Hepatocyte (in vitro differentiated cells): ENCODE measurements at regions not wholly inside any gene's neighbourhood (a gene's known extent, or its start where the extent isn't known, plus 50 kb on each side); places are given as distances from the start of the nearest gene placed in this dataset.
A peak's percentile ranks its signal among the peaks of the same experiment; 100 is the strongest.
"Not testable (repeated sequence)": the region's sequence is repeated elsewhere in the genome, so short reads cannot be mapped to it uniquely, and the experiment has no call there.

ENCODE experiments used
- DNase-seq: peaks from one replicate; pipeline ENCODE4 v3.0.0-alpha.2; 2016; ENCODE audit warnings: low spot score
- H2AFZ ChIP-seq: fragments of 200-600 bp; sonication (generic); 2 replicates; pipeline ENCODE4 v1.6.0; 2016; ENCODE audit warnings: antibody characterized with exemption, mild to moderate bottlenecking
- H3K27ac ChIP-seq: fragments of 200-600 bp; sonication (generic); 2 replicates; pipeline ENCODE4 v1.5.1; 2016; ENCODE audit warnings: mild to moderate bottlenecking
- H3K27me3 ChIP-seq: fragments of 200-600 bp; sonication (generic); 2 replicates; pipeline ENCODE4 v1.6.1; 2016
- H3K36me3 ChIP-seq: fragments of 200-600 bp; sonication (generic); replicated peaks from 2 replicates; pipeline ENCODE4 v1.5.1; 2016; ENCODE audit warnings: low read depth; ENCODE audit not compliant: insufficient read depth
- H3K4me1 ChIP-seq: fragments of 200-600 bp; sonication (generic); 2 replicates; pipeline ENCODE4 v1.5.1; 2016; ENCODE audit warnings: mild to moderate bottlenecking, moderate library complexity; ENCODE audit not compliant: insufficient read depth
- H3K4me2 ChIP-seq: fragments of 200-600 bp; sonication (generic); 2 replicates; pipeline ENCODE4 v1.6.0; 2016
- H3K4me3 ChIP-seq: fragments of 200-600 bp; sonication (generic); 2 replicates; pipeline ENCODE4 v1.5.1; 2016; ENCODE audit warnings: mild to moderate bottlenecking
- H3K79me2 ChIP-seq: fragments of 200-600 bp; sonication (generic); 2 replicates; pipeline ENCODE4 v1.6.0; 2017; ENCODE audit warnings: mild to moderate bottlenecking
- H3K9me2 ChIP-seq: fragments of 200-600 bp; sonication (generic); replicated peaks from 2 replicates; pipeline ENCODE4 v1.6.0; 2017; ENCODE audit warnings: mild to moderate bottlenecking; ENCODE audit not compliant: insufficient read depth
- H3K9me3 ChIP-seq: fragments of 200-600 bp; sonication (generic); 2 replicates; pipeline ENCODE4 v1.5.1; 2016; ENCODE audit warnings: low read depth, mild to moderate bottlenecking
- H4K20me1 ChIP-seq: fragments of 200-600 bp; sonication (generic); 2 replicates; pipeline ENCODE4 v1.6.0; 2016; ENCODE audit warnings: mild to moderate bottlenecking; ENCODE audit not compliant: insufficient read depth, poor library complexity, severe bottlenecking
- CTCF ChIP-seq: fragments of 200-600 bp; sonication (generic); IDR thresholded peaks from 2 replicates; pipeline ENCODE4 v1.5.1; 2016; ENCODE audit warnings: antibody characterized with exemption, mild to moderate bottlenecking; ENCODE audit not compliant: poor library complexity
- EZH2 ChIP-seq: fragments of 200-600 bp; sonication (generic); IDR thresholded peaks from 2 replicates; pipeline ENCODE4 v1.6.1; 2016; ENCODE audit warnings: antibody characterized with exemption, mild to moderate bottlenecking, borderline replicate concordance
- EZH2phosphoT487 ChIP-seq: fragments of 200-600 bp; sonication (generic); IDR thresholded peaks from one replicate; pipeline ENCODE4 v1.6.1; 2018; ENCODE audit warnings: antibody characterized with exemption, mild to moderate bottlenecking, low read depth, moderate library complexity; ENCODE audit not compliant: unreplicated experiment, severe bottlenecking
- whole genome bisulfite sequencing: methylation state at CpG from one replicate; pipeline ENCODE4 v1.1.6; 2016; ENCODE audit warnings: low lambda C conversion rate; ENCODE audit errors: missing lambda C conversion rate; 5-methylcytosine and 5-hydroxymethylcytosine counted together

DNA sequence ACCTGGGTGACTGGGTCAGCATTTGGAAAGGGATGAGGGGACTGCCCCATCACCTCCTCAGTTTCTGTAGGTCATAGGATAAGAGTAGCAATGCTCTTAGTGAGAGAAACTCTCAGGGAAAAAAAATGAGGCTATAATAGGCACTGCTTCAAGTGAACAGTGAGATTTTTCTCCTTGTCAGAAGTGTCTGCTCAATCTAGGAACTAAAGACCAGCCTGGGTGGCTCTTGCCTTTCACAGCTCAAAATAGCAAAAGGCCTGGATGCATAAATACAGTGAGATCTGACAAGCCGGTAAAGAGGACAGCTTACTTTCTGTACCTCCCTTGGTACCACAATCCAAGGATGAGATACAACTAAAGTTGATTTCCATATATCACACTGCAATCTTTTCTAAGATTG, 205.6 kb upstream of the ANO5 start:
- Histone ChIP-seq H2AFZ (no peak overlapping the region), H3K4me3 (no peak overlapping the region), H3K27ac (no peak overlapping the region), H3K4me2 (no peak overlapping the region), H3K9me3 (no peaks in the 10 kb centered on the region), H3K9me2 (no peaks in the 10 kb centered on the region), H3K79me2 (no peaks in the 10 kb centered on the region), H3K36me3 (no peaks in the 10 kb centered on the region), H4K20me1 (no peaks in the 10 kb centered on the region), H3K27me3 (no peaks in the 10 kb centered on the region), H3K4me1 (no peaks in the 10 kb centered on the region)
- 90% methylated on average over 1 of the region's 1 CpG for WGBS
- DNase-seq, result no peak
- no peak for TF ChIP-seq CTCF
- TF ChIP-seq EZH2phosphoT487, result no peak
- no peak for TF ChIP-seq EZH2

- Histone ChIP-seq H3K4me2 (no peak overlapping the region), H3K27me3 (no peaks in the 10 kb centered on the region), H3K4me3 (no peak overlapping the region), H3K79me2 (no peaks in the 10 kb centered on the region), H4K20me1 (no peaks in the 10 kb centered on the region), H3K36me3 (no peaks in the 10 kb centered on the region), H3K9me3 (no peaks in the 10 kb centered on the region), H3K4me1 (no peaks in the 10 kb centered on the region), H3K9me2 (no peaks in the 10 kb centered on the region), H2AFZ (no peak overlapping the region), H3K27ac (no peak overlapping the region)
- DNase-seq, result peak; percentile 6
- TF ChIP-seq EZH2 (no peak), CTCF (peak; percentile 32), EZH2phosphoT487 (no peak)
- 63% methylated on average over 1 of the region's 1 CpG for WGBS
Observed at GRCh38 chr11:21988477-21988876, 204.4 kb upstream of the ANO5 start.

GRCh38 chr11:22001803-22002202, 191.1 kb upstream of the ANO5 start:
- not testable (repeated sequence) for H3K9me3 ChIP-seq, H3K4me3 ChIP-seq, H4K20me1 ChIP-seq, H3K27ac ChIP-seq, H3K4me1 ChIP-seq, H3K9me2 ChIP-seq, H3K36me3 ChIP-seq, H3K27me3 ChIP-seq, DNase-seq, H3K79me2 ChIP-seq, H2AFZ ChIP-seq, H3K4me2 ChIP-seq
- WGBS, result 92% methylated on average over 6 of the region's 6 CpGs

DNA sequence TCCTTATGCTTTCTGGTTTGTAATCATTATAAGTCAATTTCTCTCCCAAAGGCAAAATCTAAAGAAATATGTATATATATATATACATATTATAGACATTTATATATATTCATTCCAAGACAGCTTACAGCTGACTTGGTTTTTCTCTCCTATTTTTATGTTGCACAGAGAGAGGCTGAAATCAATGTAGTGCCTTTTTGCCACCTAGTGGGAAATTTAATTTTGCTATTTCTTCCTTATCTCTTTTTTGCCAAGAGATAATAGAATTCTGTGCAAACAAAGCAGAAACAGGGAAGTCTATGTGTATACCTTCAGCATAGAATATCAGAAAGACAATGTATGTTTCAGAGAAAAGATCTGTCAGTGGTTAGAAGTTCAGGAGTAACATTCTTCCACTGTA, 186.0 kb upstream of the ANO5 start:
- Histone ChIP-seq H3K4me1 (no peaks in the 10 kb centered on the region), H4K20me1 (no peaks in the 10 kb centered on the region), H3K27me3 (no peaks in the 10 kb centered on the region), H3K27ac (no peak overlapping the region), H3K9me2 (no peaks in the 10 kb centered on the region), H2AFZ (no peak overlapping the region), H3K9me3 (no peaks in the 10 kb centered on the region), H3K79me2 (no peaks in the 10 kb centered on the region), H3K4me3 (no peak overlapping the region), H3K36me3 (no peaks in the 10 kb centered on the region), H3K4me2 (no peak overlapping the region)
- TF ChIP-seq EZH2 (no peak), EZH2phosphoT487 (no peak), CTCF (no peak)
- no peak for DNase-seq
